HG02885 (cell line): ENCODE measurements at regions not wholly inside any gene's neighbourhood (a gene's known extent, or its start where the extent isn't known, plus 50 kb on each side); places are given as distances from the start of the nearest gene placed in this dataset.
A peak's percentile ranks its signal among the peaks of the same experiment; 100 is the strongest.

Source experiments
- ATAC-seq: cut with Tn5 transposase; IDR thresholded peaks from one replicate; pipeline ENCODE4 v1.9.1; 2021; ENCODE audit warnings: mild to moderate bottlenecking; ENCODE audit not compliant: unreplicated experiment, poor library complexity

GRCh38 chr14:38904959-38905358, 198.1 kb downstream of the SEC23A start:
- no peak for ATAC-seq

DNA sequence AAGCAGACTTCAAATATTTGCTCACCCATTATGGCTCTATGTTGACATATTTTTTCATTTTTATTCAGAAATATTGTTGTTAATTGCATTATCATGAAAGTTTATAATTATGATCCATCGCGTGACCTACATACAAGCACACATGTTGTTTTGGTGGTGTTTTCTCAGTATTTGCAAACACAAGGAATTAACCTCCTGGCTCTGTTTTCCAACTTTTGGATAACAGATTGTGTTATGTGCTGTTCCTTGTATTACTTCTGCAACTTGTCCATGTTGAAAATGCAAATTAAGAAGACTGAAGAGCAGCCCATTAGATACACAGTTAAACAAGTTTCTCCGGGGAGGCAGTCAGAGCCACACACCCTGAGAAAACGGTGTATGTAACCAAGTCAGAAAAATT, 201.2 kb downstream of the SEC23A start:
- no peak for ATAC-seq

DNA sequence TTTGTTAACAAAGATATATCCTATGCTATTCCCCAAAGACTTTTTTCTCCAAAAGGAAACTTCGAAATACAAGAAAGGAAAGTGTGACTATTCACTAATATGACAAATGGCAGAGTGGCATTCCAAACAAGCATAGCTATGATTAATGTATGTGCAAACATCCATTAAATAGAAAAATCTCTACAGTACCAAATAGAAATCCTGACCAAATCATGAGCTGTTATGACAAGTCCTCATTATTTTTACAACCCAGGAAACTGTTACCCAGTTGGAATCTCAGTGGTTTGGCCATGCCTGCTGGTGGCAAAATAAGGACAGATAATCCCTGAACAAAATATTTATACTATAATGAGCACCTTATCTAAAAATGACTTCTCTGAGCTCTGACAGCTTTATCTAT, 202.1 kb downstream of the SEC23A start:
- ATAC-seq: no peak

DNA sequence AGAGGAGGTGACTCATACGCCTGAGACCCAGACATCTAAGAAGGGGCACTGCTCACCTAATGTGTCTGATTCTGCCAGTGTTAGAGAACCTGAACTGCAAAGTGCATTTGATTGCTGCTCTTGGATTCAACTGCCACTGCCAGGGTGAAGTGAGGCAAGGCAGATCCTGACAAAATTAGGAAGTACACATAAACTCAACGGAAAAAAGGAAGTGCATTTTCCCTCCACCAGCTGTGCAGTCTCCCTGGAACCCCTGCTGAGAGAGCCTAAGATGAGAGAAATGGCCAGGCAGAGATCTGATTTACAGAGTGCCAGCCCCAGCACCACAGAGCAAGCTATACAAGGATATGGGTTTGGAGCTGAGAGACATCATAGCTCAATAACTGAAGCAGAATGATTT, 215.3 kb downstream of the SEC23A start:
- no peak for ATAC-seq

- no peak for ATAC-seq
These were observed 218.9 kb downstream of the SEC23A start for GRCh38 chr14:38884109-38884508.

DNA sequence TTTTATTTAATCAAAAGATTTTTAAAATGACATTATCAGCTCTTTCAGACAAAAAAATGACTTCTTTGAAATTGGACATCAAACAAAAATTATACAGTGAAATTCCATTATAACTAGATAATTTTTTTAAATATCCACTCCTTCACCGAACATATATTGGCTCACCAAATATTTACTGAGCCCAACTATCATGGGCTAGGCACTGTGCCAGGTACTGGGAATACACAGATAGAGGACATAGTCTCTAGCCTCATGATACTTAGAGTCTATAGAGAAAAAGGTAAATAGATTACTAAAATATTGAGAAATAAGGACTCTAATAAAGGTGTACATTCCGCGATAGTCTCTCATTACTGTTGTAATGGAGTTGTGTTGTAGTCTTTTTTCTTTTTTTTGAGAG, 219.9 kb downstream of the SEC23A start:
- ATAC-seq: no peak

- ATAC-seq: no peak
These were observed 220.5 kb downstream of the SEC23A start for GRCh38 chr14:38882533-38882932.

- ATAC-seq: no peak
These were observed 222.2 kb downstream of the SEC23A start for GRCh38 chr14:38880643-38881524.

DNA sequence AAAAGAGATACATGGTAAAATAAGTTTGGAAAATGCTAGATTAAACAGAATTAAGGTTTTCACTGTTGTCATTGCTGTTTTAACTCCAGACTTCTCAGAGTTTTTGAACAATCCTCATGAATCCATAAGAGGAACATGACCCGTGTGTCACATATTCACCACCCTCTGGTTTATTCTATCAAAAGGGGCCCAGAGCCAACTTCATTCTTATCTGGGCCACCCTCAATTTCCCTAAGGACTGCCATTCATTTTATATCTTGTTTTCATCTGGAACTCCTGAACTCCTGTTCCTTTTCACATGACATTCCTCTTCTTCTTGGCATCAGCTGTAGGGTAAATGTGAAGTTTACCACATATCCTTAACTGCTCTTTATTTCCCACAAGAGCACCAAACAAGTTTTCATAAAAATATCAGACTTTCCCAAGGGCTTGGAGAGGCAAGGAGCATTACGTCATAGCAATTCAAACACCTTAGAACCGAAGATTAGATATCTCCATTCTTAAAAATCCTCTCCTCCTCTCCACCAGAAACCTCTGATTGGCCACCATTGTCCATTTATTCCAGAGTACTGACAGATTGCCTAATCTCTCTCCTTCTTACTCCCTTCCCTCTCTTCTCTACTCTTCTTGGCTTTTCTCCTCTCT, 225.2 kb downstream of the SEC23A start:
- no peak for ATAC-seq

GRCh38 chr14:38874721-38875120, 228.3 kb downstream of the SEC23A start:
- no peak for ATAC-seq

GRCh38 chr14:38873941-38874612, 229.0 kb downstream of the SEC23A start:
- no peak for ATAC-seq

DNA sequence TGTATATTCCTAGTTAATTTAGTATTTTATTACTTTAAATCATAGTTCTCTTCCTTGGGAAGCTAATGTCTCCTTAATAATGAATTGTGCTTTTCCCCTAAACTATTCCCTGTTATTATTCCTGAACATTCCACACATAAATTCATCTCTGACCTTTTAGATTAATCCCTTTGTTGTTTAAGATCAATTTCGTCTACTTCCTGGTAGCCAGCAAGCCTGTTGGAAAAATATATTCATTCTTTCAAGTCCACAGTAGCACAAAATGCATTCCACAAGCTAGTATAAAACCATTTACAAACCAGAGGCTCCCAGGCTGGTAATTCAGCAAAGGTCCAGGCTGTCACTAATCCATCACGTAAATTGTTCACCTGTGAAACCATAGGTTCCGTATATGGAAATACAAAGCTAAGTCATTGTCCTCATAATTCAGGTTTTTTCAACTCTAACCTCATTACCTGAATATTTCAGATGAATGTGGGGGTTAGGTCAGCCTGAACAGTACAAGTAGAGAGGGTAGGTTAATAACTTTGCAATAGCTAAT, 232.7 kb downstream of the SEC23A start:
- ATAC-seq: no peak

DNA sequence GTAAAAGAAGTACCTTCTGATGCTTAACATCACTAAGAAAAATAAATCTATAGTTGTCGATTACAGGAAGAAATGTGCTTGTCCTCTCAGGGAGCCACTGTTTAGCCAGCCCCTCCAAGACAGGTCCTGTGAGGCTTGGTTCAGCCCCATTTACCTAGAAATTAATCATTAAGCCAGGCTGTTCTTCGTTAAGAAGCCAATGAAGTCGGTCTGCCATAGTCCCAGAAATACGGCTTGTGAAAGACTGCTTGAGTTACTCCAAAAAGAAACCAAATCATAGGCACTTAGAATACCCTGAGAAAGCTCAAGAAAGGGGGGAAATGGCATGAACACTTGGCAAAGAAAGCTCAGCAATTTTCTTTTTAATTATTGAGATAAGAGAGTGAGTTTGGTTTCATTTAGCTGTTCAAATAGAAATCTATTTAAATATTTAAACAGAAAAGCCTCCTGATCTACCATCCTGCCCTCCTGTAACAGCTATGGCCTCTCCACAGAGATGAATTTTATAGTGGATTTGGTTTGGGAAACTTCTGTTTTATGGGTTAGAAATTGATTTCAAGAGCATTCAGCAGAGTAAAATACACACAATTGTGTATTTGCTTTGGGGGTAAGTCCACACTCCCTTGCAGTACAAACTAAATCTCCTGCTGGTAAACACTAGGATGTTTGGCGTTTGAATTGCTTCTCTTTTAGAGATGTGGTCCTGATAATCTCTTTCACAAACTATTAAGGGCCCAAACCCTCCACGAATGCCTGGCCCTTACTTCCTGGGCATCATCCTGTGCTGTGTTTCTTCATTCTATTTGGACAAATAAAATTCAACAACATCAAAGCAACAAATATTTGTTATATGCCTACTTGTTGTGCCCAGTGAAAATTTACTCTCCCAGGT, 234.4 kb downstream of the SEC23A start:
- ATAC-seq: no peak

DNA sequence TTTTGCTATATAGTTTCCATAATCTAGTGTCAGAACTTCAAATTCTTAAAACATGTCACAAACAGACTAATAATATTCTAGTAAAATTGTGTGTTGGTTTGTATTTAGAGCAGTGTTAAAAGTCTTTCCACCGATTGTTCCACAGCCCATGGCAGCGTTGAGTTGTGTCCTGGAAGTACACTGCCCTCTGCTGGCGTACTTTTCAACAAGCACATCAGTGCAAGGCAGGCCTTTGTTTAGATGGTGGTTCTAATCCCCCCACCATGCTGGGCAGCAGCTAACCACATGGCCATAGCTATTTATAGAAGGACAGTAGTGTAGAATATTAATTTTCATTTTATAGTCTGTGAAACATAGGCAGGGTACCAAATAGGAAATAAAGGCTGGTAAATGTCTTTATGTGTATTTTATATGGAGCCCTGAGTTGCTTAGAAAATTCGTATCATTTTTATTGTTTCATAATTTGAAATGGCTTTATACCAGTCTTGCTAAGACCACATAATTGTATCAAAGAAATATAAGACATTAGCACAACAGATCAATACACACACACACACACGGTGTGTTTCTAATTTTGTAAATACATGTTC, 235.4 kb downstream of the SEC23A start:
- peak; percentile 96 for ATAC-seq

DNA sequence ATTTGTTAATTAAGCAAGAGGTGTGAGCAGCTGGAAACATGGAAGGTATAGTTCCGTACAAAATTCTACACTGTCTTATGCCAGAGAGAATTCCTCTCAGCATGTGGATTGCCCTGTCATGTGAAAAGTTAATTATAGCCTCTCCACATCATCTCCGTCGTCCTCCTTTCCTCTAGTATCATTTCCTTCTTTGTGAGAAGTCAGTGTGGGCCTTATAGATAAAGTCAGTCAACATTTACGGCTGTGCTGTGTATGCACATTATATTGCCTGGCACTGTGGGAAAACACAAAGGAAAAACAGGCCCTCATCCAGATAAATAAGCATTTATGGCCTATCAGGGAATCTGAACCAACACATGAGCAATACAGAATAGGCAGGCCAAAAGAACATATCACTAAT, 236.6 kb downstream of the SEC23A start:
- no peak for ATAC-seq

DNA sequence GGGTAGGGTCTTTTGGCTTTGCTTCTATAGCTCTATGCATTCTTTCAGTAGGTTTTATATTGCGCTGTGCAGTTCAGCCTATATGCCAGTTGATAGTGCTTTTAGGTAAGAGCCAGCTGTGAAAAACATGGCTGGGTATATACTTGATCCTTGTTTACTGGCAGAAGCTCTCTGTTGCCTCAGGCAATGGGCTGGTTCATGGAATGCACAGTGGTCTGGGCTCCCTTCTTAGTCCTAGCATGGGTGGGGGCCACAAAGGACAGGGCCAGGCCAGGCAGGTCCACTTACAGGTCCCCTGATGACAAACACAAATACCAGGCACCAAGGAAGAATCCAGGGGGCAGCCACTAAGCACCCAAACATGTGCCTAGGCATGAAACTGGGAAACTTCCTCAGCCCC, 240.7 kb downstream of the SEC23A start:
- ATAC-seq: no peak

- no peak for ATAC-seq
These were observed 242.5 kb downstream of the SEC23A start for GRCh38 chr14:38860530-38860929.

DNA sequence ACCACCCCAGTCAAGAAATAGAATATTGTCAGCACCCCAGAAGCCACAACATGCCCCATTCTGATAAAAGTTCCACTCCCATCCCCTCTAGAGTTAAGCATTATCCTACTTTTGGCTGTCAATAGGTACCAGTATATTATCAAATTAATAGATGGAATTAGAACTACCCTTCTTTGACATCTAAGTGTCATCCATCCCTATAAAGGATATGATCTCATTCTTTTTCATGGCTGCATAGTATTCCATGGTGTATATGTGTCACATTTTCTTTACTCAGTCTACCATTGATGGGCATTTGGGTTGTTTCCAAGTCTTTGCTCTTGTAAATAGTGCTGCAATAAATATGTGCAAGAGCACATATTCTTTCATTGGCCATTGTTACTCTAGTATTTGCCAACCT, 246.2 kb downstream of the SEC23A start:
- no peak for ATAC-seq

- no peak for ATAC-seq
These were observed 247.5 kb downstream of the SEC23A start for GRCh38 chr14:38855513-38855912.

GRCh38 chr14:38851111-38851510, 251.9 kb downstream of the SEC23A start:
- ATAC-seq: no peak
